ENCODE measurements at regions not wholly inside any gene's neighbourhood (a gene's known extent, or its start where the extent isn't known, plus 50 kb on each side); places are given as distances from the start of the nearest gene placed in this dataset.

- Histone ChIP-seq H3K36me3 (ENCODE audit: control insufficient read depth, insufficient read depth, low read length) (no peaks in the 10 kb centered on the region), H3K27me3 (ENCODE audit: control insufficient read depth, insufficient read depth, low read length) (0 out of 2 replicates have a peak, but pooled peaks cover 4% of the 10 kb centered on the region), H3K4me3 (ENCODE audit: low read depth in 2 of 2, low read length in 2 of 2) (no peak overlapping the region), H3K4me1 (ENCODE audit: control insufficient read depth, insufficient read depth, low read length) (no peaks in the 10 kb centered on the region), H3K27ac (ENCODE audit: low read length) (no peak overlapping the region), H3K9me3 (ENCODE audit: control insufficient read depth, insufficient read depth, low read depth, low read length) (no peaks in the 10 kb centered on the region)
- in situ Hi-C loops (cut with HindIII; ENCODE audit: low pct_unique_long_range_greater_than_20kb, low sequenced_read_pairs): no loop called here
- ChIA-PET POLR2A (no interaction called here), CTCF (no interaction called here)
- TF ChIP-seq TCF7L2 (IDR thresholded peaks at IDR 0.05; ENCODE audit: low read depth, low read length) (no peak), SIN3A (IDR thresholded peaks at IDR 0.05; ENCODE audit: borderline replicate concordance, insufficient read depth, low read depth, low read length) (no peak), CTCF (IDR thresholded peaks at IDR 0.05) (no peak), REST (IDR thresholded peaks at IDR 0.05; ENCODE audit: insufficient read depth in 1 of 2, low read depth in 2 of 2, low read length in 1 of 2) (no peak), POLR2AphosphoS5 (IDR thresholded peaks at IDR 0.05; ENCODE audit: low read depth, low read length) (no peak)
- intact Hi-C loops (cut with micrococcal nuclease; ENCODE audit: unreplicated experiment): no loop called here
- no TSS peak for BruUV-seq (replicated peaks)
- DNase-seq (ENCODE audit: low read depth, low spot score): no peak
- no peak for ATAC-seq
Measured at GRCh38 chr1:37410105-37410504, 64.3 kb upstream of the ZC3H12A start.

- H3K4me1 ChIP-seq (ENCODE audit: control insufficient read depth, insufficient read depth, low read length): no peaks in the 10 kb centered on the region
- POLR2A ChIA-PET: no interaction called here
- no peaks in the 10 kb centered on the region for H3K9me3 ChIP-seq (ENCODE audit: control insufficient read depth, insufficient read depth, low read depth, low read length)
- in situ Hi-C loops (cut with HindIII; ENCODE audit: low pct_unique_long_range_greater_than_20kb, low sequenced_read_pairs): no loop called here
- TF ChIP-seq POLR2AphosphoS5 (IDR thresholded peaks at IDR 0.05; ENCODE audit: low read depth, low read length): no peak
- peak; percentile 88 to 89 for TF ChIP-seq REST (IDR thresholded peaks at IDR 0.05; ENCODE audit: insufficient read depth in 1 of 2, low read depth in 2 of 2, low read length in 1 of 2)
- ATAC-seq (no peak), DNase-seq (ENCODE audit: low read depth, low spot score) (no peak)
- H3K4me3 ChIP-seq (ENCODE audit: low read depth in 2 of 2, low read length in 2 of 2): no peak overlapping the region
- BruUV-seq (replicated peaks): no TSS peak
- no peaks in the 10 kb centered on the region for H3K36me3 ChIP-seq (ENCODE audit: control insufficient read depth, insufficient read depth, low read length)
- no peak overlapping the region for H3K27ac ChIP-seq (ENCODE audit: low read length)
- H3K27me3 ChIP-seq (ENCODE audit: control insufficient read depth, insufficient read depth, low read length): 0 out of 2 replicates have a peak, but pooled peaks cover 4% of the 10 kb centered on the region
- intact Hi-C loops (cut with micrococcal nuclease; ENCODE audit: unreplicated experiment): no loop called here
- CTCF ChIA-PET: no interaction called here
Measured at GRCh38 chr1:37410815-37411214, 63.6 kb upstream of the ZC3H12A start.
